Right lobe of liver (tissue), 6 donors: ENCODE measurements at regions not wholly inside any gene's neighbourhood (a gene's known extent, or its start where the extent isn't known, plus 50 kb on each side); places are given as distances from the start of the nearest gene placed in this dataset.

Source experiments
- ATAC-seq, 4 donors: fragments of 200-7000 bp; cut with Tn5 transposase; one replicate each; pipeline ENCODE4 v1.9.1; 2020; ENCODE audit warnings: mild to moderate bottlenecking in 4 of 4, moderate library complexity in 4 of 4
- DNase-seq, 3 donors: peaks; one replicate each; pipeline ENCODE4 v3.0.0-alpha.2; 2020
- H3K27ac ChIP-seq, 3 donors: fragments of 200-600 bp; one replicate each; pipeline ENCODE4 v1.8.0; 2022
- H3K27me3 ChIP-seq, 2 donors: fragments of 200-600 bp; one replicate each; pipeline ENCODE4 v1.8.0; 2022
- H3K36me3 ChIP-seq, 4 donors: fragments of 200-600 bp; sonication (generic) in 1 of 4; one replicate each; pipeline versions ENCODE4 v1.5.1 to v1.8.0; 2017 to 2022; ENCODE audit warnings: control low read depth in 1 of 4
- H3K4me1 ChIP-seq, 4 donors: fragments of 200-600 bp; sonication (generic) in 1 of 4; one replicate each; pipeline versions ENCODE4 v1.5.1 to v1.8.0; 2017 to 2022; ENCODE audit warnings: control low read depth in 1 of 4
- H3K4me3 ChIP-seq, 3 donors: fragments of 200-600 bp; one replicate each; pipeline ENCODE4 v1.8.0; 2022
- H3K9me3 ChIP-seq, 4 donors: fragments of 200-600 bp; sonication (generic) in 1 of 4; one replicate each; pipeline versions ENCODE4 v1.5.1 to v1.8.0; 2017 to 2022; ENCODE audit warnings: control low read depth in 1 of 4
- POLR2A ChIP-seq: fragments of 450-650 bp; IDR thresholded peaks from one replicate; pipeline ENCODE4 v1.6.1; 2017; ENCODE audit warnings: antibody characterized with exemption, mild to moderate bottlenecking
- WGBS: methylation state at CpG from one replicate; pipeline ENCODE4 v1.1.6; 2018; ENCODE audit warnings: low coverage, low lambda C conversion rate; ENCODE audit not compliant: insufficient coverage; ENCODE audit errors: missing lambda C conversion rate; 5-methylcytosine and 5-hydroxymethylcytosine counted together
- intact Hi-C, 2 donors: fragments of 100-400 bp; cut with DNase I; formaldehyde crosslinking; loops; one replicate each; pipeline versions ENCODE4 v1.11.2 to v1.14.1; 2022
- TF ChIP-seq, protein P1 (sequence below), 4 donors: fragments of 200-600 bp in 3 of 4; fragments of 450-650 bp in 1 of 4; IDR thresholded peaks; one replicate each; pipeline versions ENCODE4 v1.5.1 to v1.8.0; 2016 to 2022; ENCODE audit warnings: antibody characterized with exemption in 4 of 4, mild to moderate bottlenecking in 2 of 4
- donor health status: DM: no; HTN: yes; CAD: no.
- donor health status: DM: no; HTN: no; CAD: no.
- donor health status: DM: no; HTN: no; CAD: no.
- donor health status: DM: no; HTN: yes; CAD: no.
- donor health status: DM: no; HTN: yes; CAD: no.

DNA sequence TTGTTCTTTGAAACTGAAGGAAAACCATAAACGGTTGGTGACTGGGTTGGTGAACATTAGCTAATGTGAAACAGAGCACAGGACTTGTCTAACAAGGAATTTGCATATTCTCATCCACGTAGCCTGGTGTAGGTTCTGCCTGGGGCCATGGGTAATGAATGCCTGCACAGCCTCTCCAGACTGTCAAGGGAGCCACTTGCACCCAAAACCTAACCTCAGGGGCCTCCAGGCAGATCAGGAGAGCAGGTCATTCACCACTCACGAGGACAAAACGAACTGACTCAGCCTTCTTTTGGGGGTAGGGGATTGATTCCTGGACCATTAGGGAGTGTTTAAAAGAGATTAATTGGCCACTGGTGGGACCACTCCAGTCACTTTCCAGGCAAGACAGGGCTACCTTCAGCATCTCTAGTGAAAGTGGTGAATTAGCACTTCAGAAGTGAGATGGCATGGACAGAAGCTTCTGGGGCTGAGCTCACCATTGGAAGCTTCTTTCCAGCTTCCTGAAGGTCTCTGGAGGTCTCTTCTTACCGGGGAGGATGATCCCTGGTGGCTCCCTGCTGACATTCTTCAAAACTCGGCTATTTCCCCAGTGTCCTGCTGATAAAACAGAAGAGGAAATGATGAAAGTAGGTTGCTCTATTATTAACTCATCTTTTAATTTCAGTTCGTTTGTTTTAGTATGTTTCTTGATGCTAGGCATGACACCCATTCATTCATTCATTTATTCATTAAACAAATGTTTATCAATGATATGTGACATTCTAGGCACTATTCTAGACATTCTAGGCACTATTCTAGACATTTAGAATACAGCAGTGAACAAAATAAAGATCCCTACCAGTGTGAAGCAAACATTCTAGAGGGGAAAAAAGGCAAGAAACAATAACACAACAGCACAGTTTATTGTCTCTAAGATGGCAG is 104.5 kb upstream of the LNX1 start:
- ATAC-seq (peak in 2 of 4 donors; percentile 19 to 42), DNase-seq (no peak)
- Histone ChIP-seq H3K27me3 (no peaks in the 10 kb centered on the region), H3K4me3 (no peak overlapping the region), H3K9me3 (no peaks in the 10 kb centered on the region), H3K4me1 (peaks cover 0 to 13% (median 4%) of the 10 kb centered on the region in 4 donors), H3K27ac (no peak overlapping the region), H3K36me3 (no peaks in the 10 kb centered on the region)
- intact Hi-C loops: no loop called here
- TF ChIP-seq POLR2A: no peak
- TF ChIP-seq, protein P1, sequence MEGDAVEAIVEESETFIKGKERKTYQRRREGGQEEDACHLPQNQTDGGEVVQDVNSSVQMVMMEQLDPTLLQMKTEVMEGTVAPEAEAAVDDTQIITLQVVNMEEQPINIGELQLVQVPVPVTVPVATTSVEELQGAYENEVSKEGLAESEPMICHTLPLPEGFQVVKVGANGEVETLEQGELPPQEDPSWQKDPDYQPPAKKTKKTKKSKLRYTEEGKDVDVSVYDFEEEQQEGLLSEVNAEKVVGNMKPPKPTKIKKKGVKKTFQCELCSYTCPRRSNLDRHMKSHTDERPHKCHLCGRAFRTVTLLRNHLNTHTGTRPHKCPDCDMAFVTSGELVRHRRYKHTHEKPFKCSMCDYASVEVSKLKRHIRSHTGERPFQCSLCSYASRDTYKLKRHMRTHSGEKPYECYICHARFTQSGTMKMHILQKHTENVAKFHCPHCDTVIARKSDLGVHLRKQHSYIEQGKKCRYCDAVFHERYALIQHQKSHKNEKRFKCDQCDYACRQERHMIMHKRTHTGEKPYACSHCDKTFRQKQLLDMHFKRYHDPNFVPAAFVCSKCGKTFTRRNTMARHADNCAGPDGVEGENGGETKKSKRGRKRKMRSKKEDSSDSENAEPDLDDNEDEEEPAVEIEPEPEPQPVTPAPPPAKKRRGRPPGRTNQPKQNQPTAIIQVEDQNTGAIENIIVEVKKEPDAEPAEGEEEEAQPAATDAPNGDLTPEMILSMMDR (IDR thresholded peaks at IDR 0.05): no peak
- 29% methylated on average over 5 of the region's 7 CpGs for WGBS

DNA sequence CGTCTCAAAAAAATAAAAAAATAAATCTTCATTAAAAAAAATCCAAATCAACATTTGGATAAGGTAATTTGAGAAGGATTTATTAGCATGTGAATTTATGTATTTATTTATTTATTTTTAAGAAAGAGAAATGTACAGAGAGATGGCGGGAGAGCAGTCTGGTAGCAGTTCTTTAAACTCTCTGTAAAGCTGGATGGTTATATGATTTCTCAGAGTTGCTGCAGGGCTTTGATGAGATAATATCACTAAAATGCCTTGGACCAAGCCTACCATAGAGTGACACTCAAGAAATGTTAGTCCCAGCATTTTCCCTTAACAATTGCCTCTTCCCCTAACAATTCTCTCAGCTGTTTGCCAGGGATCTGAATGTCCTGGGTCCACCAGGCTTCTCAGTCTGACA is 103.4 kb upstream of the LNX1 start:
- TF ChIP-seq, protein P1 (IDR thresholded peaks at IDR 0.05): no peak
- TF ChIP-seq POLR2A: no peak
- Histone ChIP-seq H3K27me3 (no peaks in the 10 kb centered on the region), H3K4me3 (no peak overlapping the region), H3K27ac (no peak overlapping the region), H3K4me1 (peaks cover 0 to 13% (median 4%) of the 10 kb centered on the region in 4 donors), H3K36me3 (no peaks in the 10 kb centered on the region), H3K9me3 (no peaks in the 10 kb centered on the region)
- intact Hi-C loops: no loop called here
- DNase-seq (no peak), ATAC-seq (no peak)
- 100% methylated on average over 2 of the region's 2 CpGs for WGBS

GRCh38 chr4:53693909-53694308 is 102.6 kb upstream of the LNX1 start:
- intact Hi-C loops: no loop called here
- no peak for DNase-seq
- WGBS: 62% methylated on average over 5 of the region's 5 CpGs
- no peak overlapping the region for H3K4me3 ChIP-seq
- no peaks in the 10 kb centered on the region for H3K9me3 ChIP-seq
- no peaks in the 10 kb centered on the region for H3K36me3 ChIP-seq
- peak; percentile 40 to 77 (median 50) for ATAC-seq
- H3K4me1 ChIP-seq: peaks cover 0 to 13% (median 4%) of the 10 kb centered on the region in 4 donors
- TF ChIP-seq, protein P1 (IDR thresholded peaks at IDR 0.05): no peak
- no peak for TF ChIP-seq POLR2A
- no peak overlapping the region for H3K27ac ChIP-seq
- no peaks in the 10 kb centered on the region for H3K27me3 ChIP-seq

DNA sequence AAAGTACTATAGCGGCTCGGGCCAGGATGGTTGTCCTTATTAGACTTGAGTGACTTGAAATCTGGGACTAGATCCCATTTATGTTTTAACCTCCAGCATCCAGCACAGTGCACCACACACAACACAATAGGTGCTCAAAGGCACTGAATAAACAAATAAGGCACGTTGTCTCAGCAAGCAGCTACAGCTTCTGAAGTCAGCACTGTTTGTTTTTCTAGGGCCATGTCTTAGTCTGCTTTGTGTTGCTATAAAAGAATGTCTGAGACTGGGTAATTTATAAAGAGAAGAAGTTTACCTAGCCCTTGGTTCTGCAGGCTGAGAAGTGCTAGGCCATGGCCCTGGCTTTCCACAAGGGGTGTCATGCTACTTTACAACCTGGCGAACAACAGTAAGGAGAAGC is 102.1 kb upstream of the LNX1 start:
- ATAC-seq (peak in 2 of 4 donors; percentile 17 to 24), DNase-seq (no peak)
- intact Hi-C loops: no loop called here
- peaks cover 0 to 13% (median 4%) of the 10 kb centered on the region in 4 donors for H3K4me1 ChIP-seq
- no peak overlapping the region for H3K4me3 ChIP-seq
- H3K36me3 ChIP-seq: no peaks in the 10 kb centered on the region
- H3K27me3 ChIP-seq: no peaks in the 10 kb centered on the region
- H3K27ac ChIP-seq: no peak overlapping the region
- no peaks in the 10 kb centered on the region for H3K9me3 ChIP-seq
- TF ChIP-seq POLR2A: no peak
- TF ChIP-seq, protein P1 (IDR thresholded peaks at IDR 0.05): no peak
- WGBS: 73% methylated on average over 4 of the region's 4 CpGs
